GM21528 (cell line): ENCODE measurements at regions not wholly inside any gene's neighbourhood (a gene's known extent, or its start where the extent isn't known, plus 50 kb on each side); places are given as distances from the start of the nearest gene placed in this dataset.
"Not testable (repeated sequence)": the region's sequence is repeated elsewhere in the genome, so short reads cannot be mapped to it uniquely, and the experiment has no call there.

Source experiments
- ATAC-seq: cut with Tn5 transposase; IDR thresholded peaks from one replicate; pipeline ENCODE4 v1.9.1; 2021; ENCODE audit warnings: mild to moderate bottlenecking, moderate library complexity; ENCODE audit not compliant: unreplicated experiment, low FRiP score

- ATAC-seq, result no peak
Observed at GRCh38 chr13:56501750-56502149, 639.0 kb upstream of the PRR20A start.

- ATAC-seq, result no peak
Observed at GRCh38 chr13:56510836-56511235, 629.9 kb upstream of the PRR20A start.

GRCh38 chr13:56512336-56512735, 628.4 kb upstream of the PRR20A start:
- not testable (repeated sequence) for ATAC-seq

- ATAC-seq, result no peak
Observed at GRCh38 chr13:56515441-56515840, 625.3 kb upstream of the PRR20A start.

GRCh38 chr13:56528040-56528790, 612.5 kb upstream of the PRR20A start:
- no peak for ATAC-seq

GRCh38 chr13:56530096-56530495, 610.6 kb upstream of the PRR20A start:
- no peak for ATAC-seq

- ATAC-seq, result not testable (repeated sequence)
Observed at GRCh38 chr13:56547921-56548320, 592.8 kb upstream of the PRR20A start.

- no peak for ATAC-seq
Observed at GRCh38 chr13:56558698-56559320, 581.9 kb upstream of the PRR20A start.

- ATAC-seq, result no peak
Observed at GRCh38 chr13:56561327-56561726, 579.4 kb upstream of the PRR20A start.

GRCh38 chr13:56563663-56564062, 577.1 kb upstream of the PRR20A start:
- no peak for ATAC-seq

GRCh38 chr13:56586976-56587375, 553.7 kb upstream of the PRR20A start:
- no peak for ATAC-seq

GRCh38 chr13:56615572-56615971, 525.1 kb upstream of the PRR20A start:
- no peak for ATAC-seq

GRCh38 chr13:56622840-56623239, 517.9 kb upstream of the PRR20A start:
- ATAC-seq, result no peak

GRCh38 chr13:56628886-56629285, 511.8 kb upstream of the PRR20A start:
- not testable (repeated sequence) for ATAC-seq

GRCh38 chr13:56631060-56631459, 509.7 kb upstream of the PRR20A start:
- not testable (repeated sequence) for ATAC-seq

GRCh38 chr13:56653043-56653442, 487.7 kb upstream of the PRR20A start:
- ATAC-seq, result no peak

GRCh38 chr13:56659041-56659471, 481.7 kb upstream of the PRR20A start:
- no peak for ATAC-seq

- no peak for ATAC-seq
Observed at GRCh38 chr13:56670563-56670962, 470.2 kb upstream of the PRR20A start.

- no peak for ATAC-seq
Observed at GRCh38 chr13:56681404-56681803, 459.3 kb upstream of the PRR20A start.

- no peak for ATAC-seq
Observed at GRCh38 chr13:56687131-56687530, 453.6 kb upstream of the PRR20A start.

GRCh38 chr13:56697011-56697410, 443.7 kb upstream of the PRR20A start:
- no peak for ATAC-seq

GRCh38 chr13:56700324-56700723, 440.4 kb upstream of the PRR20A start:
- no peak for ATAC-seq
